Gastrocnemius medialis (tissue), 4 donors: ENCODE measurements at regions not wholly inside any gene's neighbourhood (a gene's known extent, or its start where the extent isn't known, plus 50 kb on each side); places are given as distances from the start of the nearest gene placed in this dataset.
A peak's percentile ranks its signal among the peaks of the same experiment; 100 is the strongest.

Experiments
- ATAC-seq, 2 donors: fragments of 150-250 bp; one replicate each; pipeline ENCODE4 v1.9.1; 2016
- DNase-seq, 2 donors: peaks; one replicate each; pipeline ENCODE4 v3.0.0-alpha.2; 2019
- H3K27ac ChIP-seq, 4 donors: fragments of 200-600 bp; sonication (generic); 1 replicate in 1 of 4; 2 replicates in 3 of 4; pipeline ENCODE4 v1.5.1; 2016 to 2018; ENCODE audit warnings: mild to moderate bottlenecking in 2 of 4, moderate library complexity in 1 of 4
- H3K27me3 ChIP-seq, 3 donors: fragments of 200-600 bp; sonication (generic) in 2 of 3; 1 replicate in 1 of 3; 2 replicates in 2 of 3; pipeline versions ENCODE4 v1.5.1 to v1.6.0; 2016 to 2019; ENCODE audit warnings: mild to moderate bottlenecking in 1 of 3, moderate library complexity in 1 of 3
- H3K36me3 ChIP-seq, 2 donors: fragments of 200-600 bp; sonication (generic) in 1 of 2; one replicate each; pipeline ENCODE4 v1.5.1; 2017 to 2018
- H3K4me1 ChIP-seq, 2 donors: fragments of 200-600 bp; sonication (generic) in 1 of 2; one replicate each; pipeline ENCODE4 v1.5.1; 2016 to 2017; ENCODE audit warnings: mild to moderate bottlenecking in 2 of 2
- H3K4me3 ChIP-seq, 4 donors: fragments of 200-600 bp; sonication (generic) in 3 of 4; 1 replicate in 1 of 4; 2 replicates in 3 of 4; pipeline ENCODE4 v1.5.1; 2016 to 2019; ENCODE audit warnings: mild to moderate bottlenecking in 2 of 4
- H3K9me3 ChIP-seq, 3 donors: fragments of 200-600 bp; sonication (generic) in 2 of 3; 1 replicate in 1 of 3; 2 replicates in 2 of 3; pipeline ENCODE4 v1.5.1; 2016 to 2019
- CTCF ChIP-seq, 5 experiments: fragments of 450-650 bp in 3 of 5; fragments of 200-600 bp in 2 of 5; sonication (generic) in 2 of 5; IDR thresholded peaks in 4 of 5; conservative IDR thresholded peaks in 1 of 5; 1 replicate in 4 of 5; 2 replicates in 1 of 5; pipeline ENCODE4 v1.5.1; 2016 to 2019; ENCODE audit warnings: antibody characterized with exemption in 5 of 5, mild to moderate bottlenecking in 3 of 5, moderate library complexity in 3 of 5
- POLR2A ChIP-seq, 2 donors: fragments of 450-650 bp; IDR thresholded peaks; one replicate each; pipeline ENCODE4 v1.6.1; 2017; ENCODE audit warnings: antibody characterized with exemption in 2 of 2, mild to moderate bottlenecking in 2 of 2, moderate library complexity in 2 of 2
- in situ Hi-C, 4 donors: fragments of 200-750 bp; cut with MboI; loops; one replicate each; pipeline versions ENCODE4 v1.15.0 to v1.8.0; 2017; ENCODE audit warnings: low sequenced_read_pairs in 4 of 4
- intact Hi-C: fragments of 100-400 bp; cut with DNase I; formaldehyde crosslinking; loops from one replicate; pipeline ENCODE4 v1.15.1; 2023; ENCODE audit warnings: low total_unique reads

GRCh38 chr3:84881288-84881687, 77.5 kb upstream of the CADM2 start:
- no peaks in the 10 kb centered on the region for H3K36me3 ChIP-seq
- ATAC-seq (no peak), DNase-seq (no peak)
- intact Hi-C loops, result no loop called here
- in situ Hi-C loops, result no loop called here
- no peaks in the 10 kb centered on the region for H3K4me1 ChIP-seq
- H3K9me3 ChIP-seq, result no peaks in the 10 kb centered on the region
- TF ChIP-seq POLR2A (IDR thresholded peaks at IDR 0.05) (no peak), CTCF (IDR thresholded peaks at IDR 0.05 in 4 of 5, conservative IDR thresholded peaks at IDR 0.05 in 1 of 5) (no peak)
- no peak overlapping the region for H3K4me3 ChIP-seq
- H3K27me3 ChIP-seq, result no peaks in the 10 kb centered on the region
- H3K27ac ChIP-seq, result no peak overlapping the region

GRCh38 chr3:84885199-84885882, 73.4 kb upstream of the CADM2 start:
- no peak overlapping the region for H3K27ac ChIP-seq
- no peaks in the 10 kb centered on the region for H3K27me3 ChIP-seq
- intact Hi-C loops (no loop called here), in situ Hi-C loops (no loop called here)
- DNase-seq (no peak), ATAC-seq (no peak)
- H3K36me3 ChIP-seq, result no peaks in the 10 kb centered on the region
- no peaks in the 10 kb centered on the region for H3K4me1 ChIP-seq
- H3K4me3 ChIP-seq, result no peak overlapping the region
- H3K9me3 ChIP-seq, result no peaks in the 10 kb centered on the region
- no peak for TF ChIP-seq CTCF (IDR thresholded peaks at IDR 0.05 in 4 of 5, conservative IDR thresholded peaks at IDR 0.05 in 1 of 5)
- no peak for TF ChIP-seq POLR2A (IDR thresholded peaks at IDR 0.05)

GRCh38 chr3:84891851-84892250, 66.9 kb upstream of the CADM2 start:
- intact Hi-C loops, result no loop called here
- Histone ChIP-seq H3K9me3 (no peaks in the 10 kb centered on the region), H3K4me1 (no peaks in the 10 kb centered on the region), H3K27me3 (no peaks in the 10 kb centered on the region), H3K36me3 (no peaks in the 10 kb centered on the region), H3K4me3 (no peak overlapping the region), H3K27ac (no peak overlapping the region)
- DNase-seq (no peak), ATAC-seq (no peak)
- in situ Hi-C loops, result no loop called here
- no peak for TF ChIP-seq CTCF (IDR thresholded peaks at IDR 0.05 in 4 of 5, conservative IDR thresholded peaks at IDR 0.05 in 1 of 5)
- TF ChIP-seq POLR2A (IDR thresholded peaks at IDR 0.05), result no peak

GRCh38 chr3:84893211-84893610, 65.6 kb upstream of the CADM2 start:
- Histone ChIP-seq H3K27me3 (no peaks in the 10 kb centered on the region), H3K36me3 (no peaks in the 10 kb centered on the region), H3K4me1 (no peaks in the 10 kb centered on the region), H3K27ac (no peak overlapping the region), H3K4me3 (no peak overlapping the region), H3K9me3 (no peaks in the 10 kb centered on the region)
- ATAC-seq (no peak), DNase-seq (no peak)
- TF ChIP-seq POLR2A (IDR thresholded peaks at IDR 0.05), result no peak
- TF ChIP-seq CTCF (IDR thresholded peaks at IDR 0.05 in 4 of 5, conservative IDR thresholded peaks at IDR 0.05 in 1 of 5), result no peak
- intact Hi-C loops (no loop called here), in situ Hi-C loops (no loop called here)

- H3K36me3 ChIP-seq, result no peaks in the 10 kb centered on the region
- peaks cover 0 to 10% of the 10 kb centered on the region in 2 donors for H3K4me1 ChIP-seq
- H3K4me3 ChIP-seq, result peak overlapping the region in 1 of 4 donors; percentile 20
- no peaks in the 10 kb centered on the region for H3K27me3 ChIP-seq
- H3K9me3 ChIP-seq, result no peaks in the 10 kb centered on the region
- no peak for TF ChIP-seq CTCF (IDR thresholded peaks at IDR 0.05 in 4 of 5, conservative IDR thresholded peaks at IDR 0.05 in 1 of 5)
- intact Hi-C loops (no loop called here), in situ Hi-C loops (no loop called here)
- no peak for ATAC-seq
- DNase-seq, result no peak
- H3K27ac ChIP-seq, result peak overlapping the region in 1 of 4 donors; percentile 37
Measured at GRCh38 chr3:84904212-84904611, 54.6 kb upstream of the CADM2 start.
